Mucosa of rectum (tissue), 2 donors: ENCODE measurements at regions not wholly inside any gene's neighbourhood (a gene's known extent, or its start where the extent isn't known, plus 50 kb on each side); places are given as distances from the start of the nearest gene placed in this dataset.
"Not testable (repeated sequence)": the region's sequence is repeated elsewhere in the genome, so short reads cannot be mapped to it uniquely, and the experiment has no call there.

ENCODE experiments used
- H3K27ac ChIP-seq, 2 donors: one replicate each; pipeline ENCODE4 v1.7.0; 2013; ENCODE audit warnings: inconsistent platforms in 2 of 2, low read depth in 2 of 2, low read length in 2 of 2
- H3K27me3 ChIP-seq, 2 donors: one replicate each; pipeline ENCODE4 v1.7.0; 2013; ENCODE audit warnings: low read length in 2 of 2; ENCODE audit not compliant: control insufficient read depth in 2 of 2, insufficient read depth in 2 of 2
- H3K36me3 ChIP-seq, 2 donors: one replicate each; pipeline ENCODE4 v1.7.0; 2013; ENCODE audit warnings: low read length in 2 of 2; ENCODE audit not compliant: control insufficient read depth in 2 of 2, insufficient read depth in 2 of 2
- H3K4me1 ChIP-seq, 2 donors: one replicate each; pipeline ENCODE4 v1.7.0; 2013; ENCODE audit warnings: low read length in 2 of 2, mild to moderate bottlenecking in 1 of 2; ENCODE audit not compliant: control insufficient read depth in 2 of 2, insufficient read depth in 2 of 2
- H3K4me3 ChIP-seq, 2 donors: one replicate each; pipeline ENCODE4 v1.7.0; 2013; ENCODE audit warnings: low read length in 2 of 2
- H3K9ac ChIP-seq, 2 donors: one replicate each; pipeline ENCODE4 v1.7.0; 2013; ENCODE audit warnings: low read length in 2 of 2, low read depth in 1 of 2, mild to moderate bottlenecking in 1 of 2
- H3K9me3 ChIP-seq, 2 donors: one replicate each; pipeline ENCODE4 v1.7.0; 2013; ENCODE audit warnings: low read length in 2 of 2; ENCODE audit not compliant: control insufficient read depth in 2 of 2
- donor health status: healthy.
- donor health status: Normal muscosa, but diverticular disease.

GRCh38 chr5:28400076-28400475 is 1361.7 kb upstream of the CDH9 start:
- H3K4me1 ChIP-seq: no peaks in the 10 kb centered on the region
- no peaks in the 10 kb centered on the region for H3K27me3 ChIP-seq
- no peak overlapping the region for H3K9ac ChIP-seq
- H3K27ac ChIP-seq: no peak overlapping the region
- peaks cover 0 to 4% of the 10 kb centered on the region in 2 donors for H3K9me3 ChIP-seq
- no peaks in the 10 kb centered on the region for H3K36me3 ChIP-seq
- H3K4me3 ChIP-seq: no peak overlapping the region

GRCh38 chr5:28399211-28399610 is 1360.8 kb upstream of the CDH9 start:
- Histone ChIP-seq H3K36me3 (no peaks in the 10 kb centered on the region), H3K4me3 (no peak overlapping the region), H3K27me3 (no peaks in the 10 kb centered on the region), H3K27ac (no peak overlapping the region), H3K4me1 (no peaks in the 10 kb centered on the region), H3K9ac (no peak overlapping the region), H3K9me3 (peaks cover 0 to 4% of the 10 kb centered on the region in 2 donors)

GRCh38 chr5:28398185-28398584 is 1359.8 kb upstream of the CDH9 start:
- H3K4me1 ChIP-seq: no peaks in the 10 kb centered on the region
- no peaks in the 10 kb centered on the region for H3K27me3 ChIP-seq
- no peak overlapping the region for H3K9ac ChIP-seq
- no peak overlapping the region for H3K4me3 ChIP-seq
- no peak overlapping the region for H3K27ac ChIP-seq
- H3K9me3 ChIP-seq: peaks cover 0 to 4% of the 10 kb centered on the region in 2 donors
- no peaks in the 10 kb centered on the region for H3K36me3 ChIP-seq

GRCh38 chr5:28397502-28397941 is 1359.1 kb upstream of the CDH9 start:
- Histone ChIP-seq H3K27me3 (no peaks in the 10 kb centered on the region), H3K9me3 (peaks cover 0 to 4% of the 10 kb centered on the region in 2 donors), H3K9ac (no peak overlapping the region), H3K4me1 (no peaks in the 10 kb centered on the region), H3K36me3 (no peaks in the 10 kb centered on the region), H3K4me3 (no peak overlapping the region), H3K27ac (no peak overlapping the region)

- no peaks in the 10 kb centered on the region for H3K4me1 ChIP-seq
- no peaks in the 10 kb centered on the region for H3K9me3 ChIP-seq
- no peak overlapping the region for H3K27ac ChIP-seq
- H3K9ac ChIP-seq: no peak overlapping the region
- no peaks in the 10 kb centered on the region for H3K36me3 ChIP-seq
- H3K27me3 ChIP-seq: no peaks in the 10 kb centered on the region
- no peak overlapping the region for H3K4me3 ChIP-seq
Measured at GRCh38 chr5:28391277-28391676, 1352.9 kb upstream of the CDH9 start.

- Histone ChIP-seq H3K9me3 (no peaks in the 10 kb centered on the region), H3K4me3 (no peak overlapping the region), H3K27me3 (no peaks in the 10 kb centered on the region), H3K4me1 (no peaks in the 10 kb centered on the region), H3K27ac (no peak overlapping the region), H3K9ac (no peak overlapping the region), H3K36me3 (no peaks in the 10 kb centered on the region)
Measured at GRCh38 chr5:28390341-28390740, 1352.0 kb upstream of the CDH9 start.

GRCh38 chr5:28389727-28390126 is 1351.3 kb upstream of the CDH9 start:
- H3K27ac ChIP-seq, H3K4me3 ChIP-seq, H3K27me3 ChIP-seq, H3K9ac ChIP-seq, H3K4me1 ChIP-seq, H3K9me3 ChIP-seq, H3K36me3 ChIP-seq: not testable (repeated sequence)

GRCh38 chr5:28388428-28388827 is 1350.0 kb upstream of the CDH9 start:
- Histone ChIP-seq H3K27ac (no peak overlapping the region), H3K9me3 (no peaks in the 10 kb centered on the region), H3K4me1 (no peaks in the 10 kb centered on the region), H3K27me3 (no peaks in the 10 kb centered on the region), H3K9ac (no peak overlapping the region), H3K36me3 (no peaks in the 10 kb centered on the region), H3K4me3 (no peak overlapping the region)

- Histone ChIP-seq H3K27ac (no peak overlapping the region), H3K9ac (no peak overlapping the region), H3K9me3 (no peaks in the 10 kb centered on the region), H3K27me3 (no peaks in the 10 kb centered on the region), H3K4me1 (no peaks in the 10 kb centered on the region), H3K4me3 (no peak overlapping the region), H3K36me3 (no peaks in the 10 kb centered on the region)
Measured at GRCh38 chr5:28386712-28387111, 1348.3 kb upstream of the CDH9 start.

- no peaks in the 10 kb centered on the region for H3K9me3 ChIP-seq
- no peaks in the 10 kb centered on the region for H3K4me1 ChIP-seq
- H3K36me3 ChIP-seq: no peaks in the 10 kb centered on the region
- no peak overlapping the region for H3K4me3 ChIP-seq
- H3K27ac ChIP-seq: no peak overlapping the region
- H3K9ac ChIP-seq: no peak overlapping the region
- H3K27me3 ChIP-seq: no peaks in the 10 kb centered on the region
Measured at GRCh38 chr5:28380167-28380566, 1341.8 kb upstream of the CDH9 start.

- Histone ChIP-seq H3K9me3 (no peaks in the 10 kb centered on the region), H3K9ac (no peak overlapping the region), H3K4me1 (no peaks in the 10 kb centered on the region), H3K27me3 (no peaks in the 10 kb centered on the region), H3K36me3 (no peaks in the 10 kb centered on the region), H3K4me3 (no peak overlapping the region), H3K27ac (no peak overlapping the region)
Measured at GRCh38 chr5:28374492-28374967, 1336.1 kb upstream of the CDH9 start.
